Activated CD4-positive, alpha-beta T cell treated with anti-CD3 and anti-CD28 coated beads, Interleukin-2, amount 10 ng/mL, durations not matched to agents 24 days and 14 days (primary cell): ENCODE measurements at regions not wholly inside any gene's neighbourhood (a gene's known extent, or its start where the extent isn't known, plus 50 kb on each side); places are given as distances from the start of the nearest gene placed in this dataset.

Experiments
- DNase-seq: peaks from one replicate; pipeline ENCODE4 v3.0.0; 2022
- H3K27ac Mint-ChIP-seq: one replicate; pipeline ENCODE4 v1.8.0; 2022; ENCODE audit warnings: mild to moderate bottlenecking, mixed read lengths
- H3K27me3 Mint-ChIP-seq: one replicate; pipeline ENCODE4 v1.8.0; 2022; ENCODE audit warnings: mixed read lengths
- H3K36me3 Mint-ChIP-seq: one replicate; pipeline ENCODE4 v1.8.0; 2022; ENCODE audit warnings: low read depth, mild to moderate bottlenecking, mixed read lengths
- H3K4me1 Mint-ChIP-seq: one replicate; pipeline ENCODE4 v1.8.0; 2021; ENCODE audit warnings: mixed read lengths
- H3K4me3 Mint-ChIP-seq: one replicate; pipeline ENCODE4 v1.8.0; 2022; ENCODE audit warnings: mild to moderate bottlenecking, moderate library complexity, mixed read lengths
- H3K9me3 Mint-ChIP-seq: one replicate; pipeline ENCODE4 v1.8.0; 2021; ENCODE audit warnings: mixed read lengths
- intact Hi-C: fragments of 100-400 bp; cut with micrococcal nuclease; formaldehyde crosslinking; loops from one replicate; pipeline ENCODE4 v1.15.1; 2023

DNA sequence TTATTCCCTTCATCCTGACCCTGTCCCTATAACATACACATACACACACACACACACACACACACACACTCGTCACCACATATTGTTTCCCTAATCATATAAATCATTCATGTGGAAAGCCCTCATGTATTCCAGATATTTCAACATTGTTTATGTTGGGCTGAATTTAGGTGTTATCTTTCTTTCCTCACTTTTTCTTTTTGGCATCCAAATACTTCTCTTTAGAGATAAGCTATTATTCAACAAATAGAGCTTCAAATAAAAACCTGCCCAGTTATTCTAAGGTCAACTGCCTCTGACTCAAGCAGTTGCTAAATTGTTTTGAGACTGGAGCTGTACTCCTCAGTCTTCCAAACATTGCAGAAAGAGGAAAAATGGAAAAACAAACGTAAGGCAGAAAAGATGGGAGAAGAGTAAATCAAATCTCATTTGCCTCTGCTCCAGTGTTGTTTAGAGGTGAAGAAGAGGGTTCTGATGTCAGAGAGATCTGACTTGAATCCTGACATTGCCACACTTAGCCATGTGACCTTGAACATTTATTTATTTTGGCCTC, 215.7 kb downstream of the GAS1 start:
- H3K9me3 Mint-ChIP-seq, result no peaks in the 10 kb centered on the region
- H3K4me1 Mint-ChIP-seq, result no peaks in the 10 kb centered on the region
- intact Hi-C loops, result no loop called here
- no peak overlapping the region for H3K4me3 Mint-ChIP-seq
- DNase-seq, result no peak
- no peaks in the 10 kb centered on the region for H3K36me3 Mint-ChIP-seq
- H3K27ac Mint-ChIP-seq, result no peak overlapping the region
- no peaks in the 10 kb centered on the region for H3K27me3 Mint-ChIP-seq

DNA sequence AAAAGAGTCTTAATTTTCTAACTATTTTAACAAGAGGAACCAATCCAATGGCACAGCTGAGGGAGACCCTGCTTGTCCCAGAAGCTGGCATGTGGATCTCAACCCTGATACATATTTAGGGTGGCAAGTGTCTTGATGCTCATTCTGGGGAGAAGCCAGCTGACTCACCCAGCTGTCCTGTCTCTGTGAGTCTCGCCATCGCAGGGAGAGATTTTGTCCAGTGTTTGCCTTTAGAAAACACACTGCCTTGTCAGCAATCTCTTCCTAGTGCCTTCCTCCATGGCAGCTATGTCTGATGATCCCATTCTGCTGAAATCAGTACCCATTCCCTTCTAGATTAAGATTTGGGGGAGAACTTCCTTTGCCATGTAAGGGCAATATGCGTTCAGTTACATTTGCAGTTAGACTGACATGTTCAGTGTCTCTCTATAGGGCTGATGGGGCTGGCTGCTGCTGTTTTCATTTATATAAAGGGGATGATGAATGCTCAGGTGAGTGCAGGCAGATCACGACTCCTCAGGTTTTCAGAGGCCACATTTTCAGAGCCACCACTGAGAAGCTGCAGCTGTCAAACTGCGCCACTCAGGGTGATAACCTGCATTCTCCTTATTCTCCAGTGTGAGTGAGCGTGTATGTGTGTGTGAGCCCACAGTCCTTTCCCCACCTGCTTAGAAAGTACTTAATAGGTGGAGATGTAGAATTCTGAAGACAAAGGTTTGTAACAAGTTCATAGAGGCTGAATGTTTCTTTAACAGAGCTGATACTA, 217.0 kb downstream of the GAS1 start:
- no peak for DNase-seq
- Mint-ChIP-seq H3K4me3 (no peak overlapping the region), H3K27me3 (no peaks in the 10 kb centered on the region), H3K9me3 (no peaks in the 10 kb centered on the region), H3K27ac (no peak overlapping the region), H3K36me3 (no peaks in the 10 kb centered on the region), H3K4me1 (no peaks in the 10 kb centered on the region)
- intact Hi-C loops, result no loop called here

- Mint-ChIP-seq H3K27ac (no peak overlapping the region), H3K9me3 (no peaks in the 10 kb centered on the region), H3K36me3 (no peaks in the 10 kb centered on the region), H3K4me3 (no peak overlapping the region), H3K27me3 (no peaks in the 10 kb centered on the region), H3K4me1 (no peaks in the 10 kb centered on the region)
- no peak for DNase-seq
- intact Hi-C loops, result no loop called here
Measured at GRCh38 chr9:86724529-86724928, 222.8 kb downstream of the GAS1 start.

DNA sequence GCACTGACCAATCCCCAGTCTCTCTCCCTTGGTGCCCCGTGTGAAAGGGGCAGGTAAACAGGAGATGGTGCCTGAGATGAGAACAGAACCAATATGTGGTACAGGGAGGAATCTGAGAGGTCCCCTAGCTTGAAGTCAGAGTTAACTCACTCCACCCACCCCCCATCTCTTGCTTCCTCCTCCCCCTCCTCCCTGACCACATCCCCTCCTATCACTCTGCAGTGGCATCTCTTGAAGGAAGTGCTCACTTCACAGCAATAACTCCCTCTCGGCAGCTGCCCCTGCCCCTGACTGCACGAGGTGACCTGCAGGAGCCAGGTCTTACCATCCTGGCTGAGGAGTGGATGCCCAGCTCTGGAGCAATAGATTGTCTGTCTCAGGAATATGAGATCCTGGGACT, 224.0 kb downstream of the GAS1 start:
- no peaks in the 10 kb centered on the region for H3K27me3 Mint-ChIP-seq
- no peak for DNase-seq
- no peaks in the 10 kb centered on the region for H3K9me3 Mint-ChIP-seq
- H3K4me3 Mint-ChIP-seq, result no peak overlapping the region
- H3K27ac Mint-ChIP-seq, result no peak overlapping the region
- intact Hi-C loops, result no loop called here
- no peaks in the 10 kb centered on the region for H3K36me3 Mint-ChIP-seq
- no peaks in the 10 kb centered on the region for H3K4me1 Mint-ChIP-seq

- Mint-ChIP-seq H3K27ac (no peak overlapping the region), H3K4me3 (no peak overlapping the region), H3K36me3 (no peaks in the 10 kb centered on the region), H3K4me1 (no peaks in the 10 kb centered on the region), H3K27me3 (no peaks in the 10 kb centered on the region), H3K9me3 (no peaks in the 10 kb centered on the region)
- intact Hi-C loops, result no loop called here
- no peak for DNase-seq
Measured at GRCh38 chr9:86722706-86723075, 224.6 kb downstream of the GAS1 start.

DNA sequence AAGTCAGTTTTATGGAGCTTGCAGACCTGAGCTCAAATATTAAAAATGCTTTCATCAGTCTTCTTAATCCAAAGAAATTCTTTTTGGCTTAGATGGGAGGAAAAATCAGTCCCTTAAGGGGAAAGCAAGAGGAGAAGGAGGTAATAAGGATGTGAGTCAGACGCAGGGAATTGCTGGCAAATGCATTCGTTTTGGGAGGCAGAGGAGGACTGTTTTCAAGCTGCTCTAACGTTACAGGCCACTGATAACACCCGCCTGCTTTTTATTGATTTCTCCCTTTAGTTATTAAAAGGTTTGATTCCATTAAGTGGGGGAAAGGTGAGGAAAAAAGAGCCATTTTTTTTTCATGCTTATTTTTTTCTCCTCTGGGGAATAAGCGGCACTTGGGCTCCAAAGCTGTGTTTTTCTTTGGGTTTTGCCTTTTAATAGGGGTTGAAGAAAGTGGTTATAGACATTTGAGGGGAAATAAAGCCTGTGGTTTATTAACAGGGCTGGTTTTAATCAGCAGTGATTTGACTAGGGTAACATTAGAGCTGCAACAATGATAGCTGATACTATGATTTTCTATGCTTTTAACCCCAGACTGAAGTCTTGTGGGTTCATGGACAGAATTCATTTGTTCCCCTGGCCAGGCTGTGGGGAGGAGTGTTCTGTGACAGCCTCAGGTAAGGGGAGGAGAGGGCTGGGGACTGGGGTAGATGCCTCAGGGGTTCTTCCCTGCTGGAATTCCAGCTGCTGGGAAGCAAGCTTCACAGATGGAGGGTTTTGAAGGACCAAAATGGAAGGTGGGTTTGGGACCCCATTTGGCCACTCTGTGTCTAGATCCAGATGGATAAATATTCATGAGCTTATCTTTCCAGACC, 225.2 kb downstream of the GAS1 start:
- H3K36me3 Mint-ChIP-seq, result no peaks in the 10 kb centered on the region
- peaks cover 2% of the 10 kb centered on the region for H3K27me3 Mint-ChIP-seq
- H3K4me3 Mint-ChIP-seq, result no peak overlapping the region
- H3K9me3 Mint-ChIP-seq, result no peaks in the 10 kb centered on the region
- H3K4me1 Mint-ChIP-seq, result no peaks in the 10 kb centered on the region
- no peak overlapping the region for H3K27ac Mint-ChIP-seq
- intact Hi-C loops, result no loop called here
- no peak for DNase-seq

DNA sequence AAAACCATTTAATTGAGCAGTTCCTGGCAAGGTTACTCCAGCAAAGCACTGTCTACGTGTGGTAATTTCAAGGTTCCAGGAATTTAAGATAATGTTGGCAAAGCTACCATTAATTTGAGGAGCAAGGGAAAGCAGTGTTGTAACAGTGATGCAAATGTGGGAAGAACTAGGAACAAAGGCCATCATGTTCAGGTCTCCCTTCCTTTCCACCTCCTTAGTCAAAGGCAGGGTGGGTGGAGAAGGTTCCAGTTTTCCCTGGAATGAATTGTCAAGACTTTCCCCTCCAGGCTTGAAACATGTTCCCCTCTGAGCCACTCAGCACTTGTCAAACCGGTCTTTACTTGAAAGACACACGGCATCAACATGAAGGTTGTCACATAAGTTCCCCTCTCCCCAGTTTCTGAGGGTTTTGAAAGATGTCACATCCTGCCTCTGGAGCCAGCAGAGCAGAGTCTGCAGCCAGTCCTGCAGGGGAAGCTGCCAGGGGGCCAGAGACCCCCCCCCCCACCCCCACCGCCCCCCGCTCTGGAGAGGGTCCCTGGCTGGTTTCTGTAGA, 226.0 kb downstream of the GAS1 start:
- H3K36me3 Mint-ChIP-seq, result no peaks in the 10 kb centered on the region
- no peaks in the 10 kb centered on the region for H3K9me3 Mint-ChIP-seq
- H3K27me3 Mint-ChIP-seq, result peaks cover 2% of the 10 kb centered on the region
- H3K4me3 Mint-ChIP-seq, result no peak overlapping the region
- intact Hi-C loops, result no loop called here
- H3K27ac Mint-ChIP-seq, result no peak overlapping the region
- DNase-seq, result no peak
- H3K4me1 Mint-ChIP-seq, result no peaks in the 10 kb centered on the region

DNA sequence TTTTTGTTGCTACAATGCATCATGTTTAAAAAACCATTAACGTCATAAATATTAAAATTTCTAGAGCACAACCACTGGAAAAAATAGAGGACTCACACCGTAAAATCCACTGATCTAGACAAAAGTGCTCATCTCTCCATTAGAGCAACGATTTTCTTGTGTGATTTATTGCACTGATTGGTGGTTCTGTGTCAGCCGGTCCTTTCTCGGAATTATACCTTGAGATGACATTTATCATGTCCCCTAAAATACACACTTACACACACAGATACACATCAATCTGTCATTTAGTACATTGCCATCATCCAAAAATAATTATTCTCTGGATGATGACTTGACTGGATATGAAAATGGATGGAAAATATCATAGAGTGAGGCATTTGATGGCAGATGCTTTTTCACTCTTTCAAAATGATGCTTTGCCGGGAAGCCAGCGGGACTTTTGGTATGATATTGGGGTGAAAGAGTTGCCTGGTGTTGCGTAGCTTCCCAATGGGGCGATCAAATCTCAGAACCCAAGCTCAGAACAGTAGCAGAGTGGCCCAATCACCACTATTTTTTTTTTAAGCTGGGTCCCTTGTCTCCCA, 226.6 kb downstream of the GAS1 start:
- H3K4me1 Mint-ChIP-seq, result no peaks in the 10 kb centered on the region
- H3K9me3 Mint-ChIP-seq, result no peaks in the 10 kb centered on the region
- H3K27ac Mint-ChIP-seq, result no peak overlapping the region
- no peak for DNase-seq
- no peaks in the 10 kb centered on the region for H3K36me3 Mint-ChIP-seq
- no peak overlapping the region for H3K4me3 Mint-ChIP-seq
- H3K27me3 Mint-ChIP-seq, result peaks cover 2% of the 10 kb centered on the region
- intact Hi-C loops, result no loop called here

DNA sequence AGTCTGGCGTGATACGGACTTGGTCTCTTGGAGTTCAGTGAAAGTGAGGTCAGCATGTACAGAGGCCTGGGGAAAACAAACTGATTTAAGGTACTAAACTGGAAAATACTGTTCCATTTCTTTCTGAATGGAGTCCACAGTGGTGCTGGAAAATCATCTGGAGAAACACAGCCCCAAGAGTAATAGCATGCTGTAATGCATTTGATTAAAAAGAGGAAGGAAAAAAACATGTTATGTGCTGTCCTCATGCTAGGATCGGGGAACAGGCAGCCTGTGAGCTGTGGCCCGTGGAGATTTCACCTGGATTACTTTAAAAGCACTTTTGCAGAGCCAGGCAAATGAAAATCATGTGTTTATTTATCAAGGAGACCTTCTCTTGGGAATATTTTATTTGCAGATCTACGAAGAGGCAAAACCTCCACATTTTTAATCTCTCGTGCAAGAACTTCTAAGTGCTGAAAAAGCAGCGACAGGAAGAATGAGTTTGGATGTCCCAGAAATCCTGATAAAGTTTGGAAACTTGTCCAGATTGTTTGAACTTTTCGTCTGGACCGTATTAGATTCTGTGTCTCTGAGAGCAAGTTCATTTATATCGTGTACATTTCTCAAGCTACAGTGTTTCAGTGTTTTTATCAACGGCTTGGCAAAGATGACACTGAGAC, 228.8 kb downstream of the GAS1 start:
- H3K9me3 Mint-ChIP-seq, result no peaks in the 10 kb centered on the region
- H3K27ac Mint-ChIP-seq, result no peak overlapping the region
- H3K4me3 Mint-ChIP-seq, result no peak overlapping the region
- DNase-seq, result no peak
- H3K4me1 Mint-ChIP-seq, result no peaks in the 10 kb centered on the region
- peaks cover 2% of the 10 kb centered on the region for H3K27me3 Mint-ChIP-seq
- intact Hi-C loops, result no loop called here
- no peaks in the 10 kb centered on the region for H3K36me3 Mint-ChIP-seq

GRCh38 chr9:86716326-86716922, 230.9 kb downstream of the GAS1 start:
- Mint-ChIP-seq H3K27ac (no peak overlapping the region), H3K4me3 (no peak overlapping the region), H3K36me3 (no peaks in the 10 kb centered on the region), H3K9me3 (no peaks in the 10 kb centered on the region), H3K4me1 (no peaks in the 10 kb centered on the region), H3K27me3 (peaks cover 2% of the 10 kb centered on the region)
- intact Hi-C loops, result no loop called here
- no peak for DNase-seq

- H3K4me1 Mint-ChIP-seq, result no peaks in the 10 kb centered on the region
- no peak for DNase-seq
- no peaks in the 10 kb centered on the region for H3K36me3 Mint-ChIP-seq
- no peak overlapping the region for H3K27ac Mint-ChIP-seq
- H3K4me3 Mint-ChIP-seq, result no peak overlapping the region
- H3K9me3 Mint-ChIP-seq, result no peaks in the 10 kb centered on the region
- H3K27me3 Mint-ChIP-seq, result peaks cover 2% of the 10 kb centered on the region
- intact Hi-C loops, result no loop called here
Measured at GRCh38 chr9:86714999-86715398, 232.3 kb downstream of the GAS1 start.

- Mint-ChIP-seq H3K27ac (no peak overlapping the region), H3K4me1 (no peaks in the 10 kb centered on the region), H3K4me3 (no peak overlapping the region), H3K36me3 (no peaks in the 10 kb centered on the region), H3K9me3 (no peaks in the 10 kb centered on the region), H3K27me3 (peaks cover 2% of the 10 kb centered on the region)
- intact Hi-C loops, result no loop called here
- DNase-seq, result no peak
Measured at GRCh38 chr9:86713970-86714369, 233.3 kb downstream of the GAS1 start.

DNA sequence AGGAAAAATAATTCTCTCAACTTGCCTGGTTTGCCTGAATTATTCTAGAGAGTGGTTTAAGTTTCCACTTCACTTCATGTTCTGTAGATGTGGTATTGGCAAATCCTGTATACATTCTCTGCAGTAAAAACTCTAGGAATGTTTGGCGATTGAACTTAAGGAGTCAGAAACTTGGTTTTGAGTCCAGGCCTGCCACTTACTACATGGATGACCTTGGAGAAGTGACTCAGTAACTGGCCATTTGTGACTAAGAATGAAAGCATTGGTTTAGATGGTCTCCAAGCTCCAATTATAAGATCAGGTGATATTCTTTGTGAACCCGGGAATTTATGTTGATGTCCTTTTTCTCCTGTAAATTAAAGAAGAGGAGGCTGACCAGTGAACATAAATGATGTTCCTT, 233.8 kb downstream of the GAS1 start:
- intact Hi-C loops, result no loop called here
- H3K27ac Mint-ChIP-seq, result no peak overlapping the region
- DNase-seq, result no peak
- no peaks in the 10 kb centered on the region for H3K4me1 Mint-ChIP-seq
- H3K36me3 Mint-ChIP-seq, result no peaks in the 10 kb centered on the region
- no peaks in the 10 kb centered on the region for H3K9me3 Mint-ChIP-seq
- H3K4me3 Mint-ChIP-seq, result no peak overlapping the region
- peaks cover 2% of the 10 kb centered on the region for H3K27me3 Mint-ChIP-seq
